ENCODE measurements at regions not wholly inside any gene's neighbourhood (a gene's known extent, or its start where the extent isn't known, plus 50 kb on each side); places are given as distances from the start of the nearest gene placed in this dataset.
"Not testable (repeated sequence)": the region's sequence is repeated elsewhere in the genome, so short reads cannot be mapped to it uniquely, and the experiment has no call there.

DNA sequence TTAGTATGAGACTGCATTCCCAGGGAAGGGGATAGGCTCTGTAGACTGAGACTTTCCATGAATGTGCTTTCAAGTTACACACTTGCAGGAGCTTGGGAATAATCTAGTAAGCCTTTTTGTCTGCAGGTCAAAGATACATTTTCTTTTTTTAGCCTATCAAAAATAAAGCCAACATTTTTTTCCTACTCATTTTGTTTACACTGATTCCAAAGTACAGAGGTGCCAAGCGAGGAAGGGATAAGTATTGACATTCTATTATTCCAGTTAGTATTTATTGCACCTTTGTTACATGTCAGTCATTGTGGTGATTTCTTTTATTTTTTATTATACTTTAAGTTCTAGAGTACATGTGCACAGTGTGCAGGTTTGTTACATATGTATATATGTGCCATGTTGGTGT, 413.0 kb upstream of the CHORDC1 start:
- no peak for DNase-seq (ENCODE audit: extremely low spot score)
- TF ChIP-seq, protein P1, sequence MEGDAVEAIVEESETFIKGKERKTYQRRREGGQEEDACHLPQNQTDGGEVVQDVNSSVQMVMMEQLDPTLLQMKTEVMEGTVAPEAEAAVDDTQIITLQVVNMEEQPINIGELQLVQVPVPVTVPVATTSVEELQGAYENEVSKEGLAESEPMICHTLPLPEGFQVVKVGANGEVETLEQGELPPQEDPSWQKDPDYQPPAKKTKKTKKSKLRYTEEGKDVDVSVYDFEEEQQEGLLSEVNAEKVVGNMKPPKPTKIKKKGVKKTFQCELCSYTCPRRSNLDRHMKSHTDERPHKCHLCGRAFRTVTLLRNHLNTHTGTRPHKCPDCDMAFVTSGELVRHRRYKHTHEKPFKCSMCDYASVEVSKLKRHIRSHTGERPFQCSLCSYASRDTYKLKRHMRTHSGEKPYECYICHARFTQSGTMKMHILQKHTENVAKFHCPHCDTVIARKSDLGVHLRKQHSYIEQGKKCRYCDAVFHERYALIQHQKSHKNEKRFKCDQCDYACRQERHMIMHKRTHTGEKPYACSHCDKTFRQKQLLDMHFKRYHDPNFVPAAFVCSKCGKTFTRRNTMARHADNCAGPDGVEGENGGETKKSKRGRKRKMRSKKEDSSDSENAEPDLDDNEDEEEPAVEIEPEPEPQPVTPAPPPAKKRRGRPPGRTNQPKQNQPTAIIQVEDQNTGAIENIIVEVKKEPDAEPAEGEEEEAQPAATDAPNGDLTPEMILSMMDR (IDR thresholded peaks at IDR 0.05; ENCODE audit: control extremely low read depth, extremely low read depth, low read depth, missing control alignments) = no peak
- CTCF ChIA-PET = interaction anchor here (1.1 kb wide), 1 partner anchor 13 kb away, joined by 3 read pairs; no protein-coding TSS in a partner anchor
- POLR2A ChIA-PET = no interaction called here

DNA sequence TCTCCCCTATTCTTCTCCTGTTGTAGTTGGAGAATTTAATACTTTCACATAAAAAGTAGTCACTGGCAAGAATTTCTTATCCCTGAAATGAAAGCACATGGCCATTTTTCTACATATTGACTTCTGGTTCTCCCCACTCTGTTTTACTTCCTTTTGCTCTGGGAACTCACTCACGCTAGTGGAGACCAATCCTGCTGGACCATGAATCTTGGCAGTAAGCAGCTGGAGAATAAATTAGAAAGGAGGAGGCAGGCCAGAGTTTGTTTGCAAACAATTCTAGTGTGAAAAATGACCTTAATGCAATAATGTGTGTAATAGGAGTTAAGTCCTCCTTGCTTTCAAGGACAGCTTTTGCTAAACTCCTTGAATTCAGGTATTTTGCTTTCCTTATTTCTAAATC, 412.3 kb upstream of the CHORDC1 start:
- POLR2A ChIA-PET = no interaction called here
- CTCF ChIA-PET = interaction anchor here (1.1 kb wide), 1 partner anchor 12 kb away, joined by 3 read pairs; no protein-coding TSS in a partner anchor
- TF ChIP-seq, protein P1 (IDR thresholded peaks at IDR 0.05; ENCODE audit: control extremely low read depth, extremely low read depth, low read depth, missing control alignments) = no peak
- DNase-seq (ENCODE audit: extremely low spot score) = no peak

DNA sequence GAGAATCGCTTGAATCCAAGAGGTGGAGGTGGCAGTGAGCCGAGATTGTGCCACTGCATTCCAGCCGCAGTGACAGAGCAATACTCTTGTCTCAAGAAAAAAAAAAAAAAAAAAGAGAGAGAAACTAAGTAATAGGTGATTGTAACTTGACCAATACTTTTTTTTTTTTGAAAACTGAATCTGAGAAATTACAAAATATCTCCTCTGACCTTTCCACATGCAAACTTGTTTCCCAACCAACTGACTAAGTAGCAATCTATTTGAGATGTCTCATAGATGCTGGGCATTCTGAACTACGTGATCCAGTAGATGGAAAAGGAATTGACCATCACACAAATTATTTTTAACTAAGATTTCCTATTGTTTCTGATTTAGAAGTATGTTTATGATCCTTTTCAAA, 407.3 kb upstream of the CHORDC1 start:
- ChIA-PET POLR2A (no interaction called here), CTCF (no interaction called here)
- TF ChIP-seq, protein P1 (IDR thresholded peaks at IDR 0.05; ENCODE audit: control extremely low read depth, extremely low read depth, low read depth, missing control alignments) = no peak
- DNase-seq (ENCODE audit: extremely low spot score) = no peak

DNA sequence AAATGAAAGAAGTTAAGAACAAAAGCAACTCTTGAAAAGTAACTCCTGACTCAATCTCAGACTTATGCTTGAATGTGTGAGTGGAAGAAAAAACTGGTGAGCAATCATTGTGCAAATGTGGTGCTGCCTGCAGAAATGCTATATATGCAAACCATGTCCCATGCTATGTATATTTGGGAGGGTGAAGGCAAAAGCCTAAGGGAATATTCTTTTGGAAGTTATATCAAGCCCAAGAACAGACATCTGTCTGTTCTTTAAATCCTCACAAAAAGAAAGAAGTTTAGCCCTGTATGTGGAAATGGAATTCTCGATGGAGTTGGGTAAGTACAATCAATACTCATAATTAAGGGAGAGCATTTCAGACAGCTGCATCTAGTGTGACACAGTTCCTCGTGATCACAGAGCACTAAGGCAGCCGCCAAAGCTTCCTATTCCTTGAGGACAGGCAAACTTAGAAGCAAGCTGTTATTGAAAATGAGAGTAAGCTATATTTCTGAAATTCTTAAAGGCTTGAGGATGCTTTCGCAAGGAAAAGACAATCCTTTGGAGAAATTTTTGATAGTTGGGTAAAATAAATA, 406.5 kb upstream of the CHORDC1 start:
- ChIA-PET CTCF (no interaction called here), POLR2A (no interaction called here)
- TF ChIP-seq, protein P1 (IDR thresholded peaks at IDR 0.05; ENCODE audit: control extremely low read depth, extremely low read depth, low read depth, missing control alignments) = no peak
- no peak for DNase-seq (ENCODE audit: extremely low spot score)

DNA sequence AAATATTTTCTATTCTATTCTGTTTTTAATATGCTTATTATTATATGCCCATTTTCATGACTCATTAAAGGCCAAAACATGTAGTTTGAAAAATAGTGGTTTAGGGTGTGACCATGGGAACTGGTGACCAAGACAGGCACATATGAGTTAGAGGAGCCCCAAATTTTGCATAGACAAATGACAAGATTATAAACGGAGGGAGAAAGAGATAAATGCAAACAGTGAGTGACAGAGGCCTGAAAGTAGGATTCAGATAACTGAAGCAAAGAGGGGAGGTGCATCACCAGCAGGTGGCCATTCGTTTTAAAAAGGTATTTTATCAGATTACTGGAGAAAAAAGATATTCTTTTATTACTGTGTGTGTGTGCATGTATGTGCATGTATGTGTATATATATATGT, 391.5 kb upstream of the CHORDC1 start:
- ChIA-PET POLR2A (no interaction called here), CTCF (no interaction called here)
- TF ChIP-seq, protein P1 (IDR thresholded peaks at IDR 0.05; ENCODE audit: control extremely low read depth, extremely low read depth, low read depth, missing control alignments) = no peak
- no peak for DNase-seq (ENCODE audit: extremely low spot score)

DNA sequence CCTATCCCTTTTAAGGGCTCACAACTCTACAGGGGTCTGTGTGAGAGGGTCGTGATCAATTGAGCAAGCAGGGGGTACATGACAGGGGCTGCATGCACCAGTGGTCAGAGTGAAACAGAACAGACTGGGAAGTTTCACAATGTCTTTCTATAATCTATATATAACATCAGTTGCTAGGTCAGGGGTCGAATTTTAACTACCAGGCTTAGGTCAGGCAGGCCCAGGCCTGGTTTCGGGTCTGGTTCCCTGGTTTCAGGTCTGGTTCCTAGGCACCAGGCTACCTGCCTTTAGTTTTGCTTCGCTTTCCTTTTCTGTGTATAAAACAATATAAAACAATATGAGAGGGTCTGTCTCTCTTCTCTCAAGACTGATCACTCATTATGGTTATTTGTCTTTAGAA, 390.2 kb upstream of the CHORDC1 start:
- CTCF ChIA-PET = interaction anchor here (0.9 kb wide), 1 partner anchor 47 kb away, joined by 3 read pairs; no protein-coding TSS in a partner anchor
- POLR2A ChIA-PET; DNase-seq (ENCODE audit: extremely low spot score): not testable (repeated sequence)

DNA sequence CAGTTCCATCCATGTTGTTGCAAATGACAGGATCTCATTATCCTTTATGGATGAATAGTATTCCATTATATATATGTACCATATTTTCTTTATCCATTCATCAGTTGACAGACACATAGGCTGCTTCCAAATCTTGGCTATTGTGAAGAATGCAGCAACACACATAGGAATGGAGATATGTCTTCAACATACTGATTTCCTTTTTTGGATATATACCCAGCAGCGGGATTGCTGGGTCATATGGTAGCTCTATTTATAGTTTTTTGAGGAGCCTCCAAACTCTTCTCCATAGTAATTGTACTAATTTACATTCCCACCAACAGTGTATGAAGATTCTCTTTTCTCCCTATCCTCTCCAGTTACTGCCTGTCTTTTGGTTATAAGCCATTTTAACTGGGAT, 383.9 kb upstream of the CHORDC1 start:
- ChIA-PET POLR2A (no interaction called here), CTCF (no interaction called here)
- TF ChIP-seq, protein P1 (IDR thresholded peaks at IDR 0.05; ENCODE audit: control extremely low read depth, extremely low read depth, low read depth, missing control alignments) = no peak
- no peak for DNase-seq (ENCODE audit: extremely low spot score)

All from GM10248 (cell line).